Mammary epithelial cell (primary cell): ENCODE measurements at regions not wholly inside any gene's neighbourhood (a gene's known extent, or its start where the extent isn't known, plus 50 kb on each side); places are given as distances from the start of the nearest gene placed in this dataset.

ENCODE experiments used
- CTCF ChIP-seq, 2 donors: IDR thresholded peaks in 1 of 2; conservative IDR thresholded peaks in 1 of 2; 2 replicates each; pipeline ENCODE4 v1.5.1; 2011 to 2012; ENCODE audit warnings: inconsistent platforms in 2 of 2, low read length in 2 of 2, mild to moderate bottlenecking in 2 of 2, control low read depth in 1 of 2, low read depth in 1 of 2; ENCODE audit not compliant: insufficient read depth in 1 of 2; ENCODE audit errors: extremely low read depth in 1 of 2
- EZH2 ChIP-seq: IDR thresholded peaks from 2 replicates; pipeline ENCODE4 v1.6.1; 2012; ENCODE audit warnings: low read length, inconsistent platforms, borderline replicate concordance

- TF ChIP-seq CTCF (conservative IDR thresholded peaks at IDR 0.05 in 1 of 2, IDR thresholded peaks at IDR 0.05 in 1 of 2; ENCODE audit: extremely low read depth in 1 of 2, insufficient read depth in 1 of 2, low read depth in 1 of 2, low read length in 2 of 2) = no peak
- no peak for TF ChIP-seq EZH2
These were observed 305.4 kb upstream of the HS6ST1 start for GRCh38 chr2:128623776-128624761.
